MM.1S (cell line): ENCODE measurements at regions not wholly inside any gene's neighbourhood (a gene's known extent, or its start where the extent isn't known, plus 50 kb on each side); places are given as distances from the start of the nearest gene placed in this dataset.

Experiments used
- DNase-seq: peaks from one replicate; pipeline ENCODE4 v3.0.0-alpha.2; 2015
- H2AFZ ChIP-seq: fragments of 300-600 bp; sonication (generic); 2 replicates; pipeline ENCODE4 v1.6.0; 2016; ENCODE audit warnings: antibody characterized with exemption, low read length
- H3F3A ChIP-seq: fragments of 300-600 bp; sonication (generic); 2 replicates; pipeline ENCODE4 v1.6.1; 2016; ENCODE audit warnings: mild to moderate bottlenecking, antibody characterized with exemption, low read length, moderate library complexity, mixed read lengths; ENCODE audit not compliant: insufficient read depth
- H3K27ac ChIP-seq: fragments of 300-600 bp; sonication (generic); 2 replicates; pipeline ENCODE4 v1.5.1; 2016; ENCODE audit warnings: mild to moderate bottlenecking, low read length
- H3K27me3 ChIP-seq: fragments of 300-600 bp; sonication (generic); replicated peaks from 2 replicates; pipeline ENCODE4 v1.6.0; 2016; ENCODE audit warnings: low read length; ENCODE audit not compliant: insufficient read depth
- H3K36me3 ChIP-seq: fragments of 300-600 bp; sonication (generic); replicated peaks from 2 replicates; pipeline ENCODE4 v1.6.1; 2016; ENCODE audit warnings: mild to moderate bottlenecking, low read length, mixed read lengths; ENCODE audit not compliant: insufficient read depth
- H3K4me1 ChIP-seq: fragments of 300-600 bp; sonication (generic); 2 replicates; pipeline ENCODE4 v1.6.1; 2016; ENCODE audit warnings: low read length, mixed read lengths
- H3K4me2 ChIP-seq: fragments of 300-600 bp; sonication (generic); 2 replicates; pipeline ENCODE4 v1.6.0; 2016; ENCODE audit warnings: low read depth, low read length
- H3K4me3 ChIP-seq: fragments of 300-600 bp; sonication (generic); 2 replicates; pipeline ENCODE4 v1.5.1; 2016; ENCODE audit warnings: low read length, mixed read lengths
- H3K79me2 ChIP-seq: fragments of 300-600 bp; sonication (generic); 2 replicates; pipeline ENCODE4 v1.6.1; 2016; ENCODE audit warnings: mixed run types, low read length, mixed read lengths
- H3K9ac ChIP-seq: fragments of 300-600 bp; sonication (generic); 2 replicates; pipeline ENCODE4 v1.6.1; 2016; ENCODE audit warnings: low read length, mixed read lengths
- H3K9me2 ChIP-seq: fragments of 300-600 bp; sonication (generic); replicated peaks from 2 replicates; pipeline ENCODE4 v1.6.1; 2016; ENCODE audit warnings: mild to moderate bottlenecking, low read length, mixed read lengths; ENCODE audit not compliant: insufficient read depth
- H3K9me3 ChIP-seq: fragments of 300-600 bp; sonication (generic); replicated peaks from 2 replicates; pipeline ENCODE4 v1.6.1; 2016; ENCODE audit warnings: mild to moderate bottlenecking, low read length, mixed read lengths; ENCODE audit not compliant: insufficient read depth
- H4K20me1 ChIP-seq: fragments of 300-600 bp; sonication (generic); 2 replicates; pipeline ENCODE4 v1.6.1; 2016; ENCODE audit warnings: mild to moderate bottlenecking, low read length, moderate library complexity, mixed read lengths; ENCODE audit not compliant: insufficient read depth
- EZH2 ChIP-seq: fragments of 300-600 bp; sonication (generic); optimal IDR thresholded peaks from 2 replicates; pipeline ENCODE3; 2017; ENCODE audit warnings: low read depth, mild to moderate bottlenecking, antibody characterized with exemption, low read length, mixed read lengths
- EZH2phosphoT487 ChIP-seq: fragments of 300-600 bp; sonication (generic); IDR thresholded peaks from 2 replicates; pipeline ENCODE4 v1.6.1; 2018; ENCODE audit warnings: antibody characterized with exemption, low read length
- TF ChIP-seq, protein P1 (sequence below): fragments of 300-600 bp; sonication (generic); IDR thresholded peaks from 2 replicates; pipeline ENCODE4 v1.5.1; 2016; ENCODE audit warnings: antibody characterized with exemption, low read length, mixed read lengths

DNA sequence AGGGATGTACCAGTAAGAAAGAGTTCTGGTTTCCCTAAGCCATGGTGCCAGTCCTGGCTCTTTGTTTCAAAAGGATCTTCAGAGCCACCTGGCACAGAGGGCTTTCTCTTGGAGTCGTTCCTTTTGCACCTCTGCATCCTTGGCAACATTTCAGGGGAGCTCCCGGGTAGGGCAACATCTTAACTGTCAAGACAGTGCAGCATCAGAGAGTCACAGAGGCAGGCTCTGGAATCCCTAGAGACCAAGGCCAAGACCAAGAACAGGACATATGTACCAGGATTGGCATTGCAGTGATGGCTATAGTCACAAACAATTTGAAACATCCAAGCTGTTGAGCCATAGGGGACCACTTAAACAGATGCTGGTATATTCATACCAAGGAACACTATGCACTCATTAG lies 129.4 kb upstream of the ADPGK start:
- TF ChIP-seq EZH2phosphoT487: no peak
- no peak for TF ChIP-seq EZH2
- TF ChIP-seq, protein P1, sequence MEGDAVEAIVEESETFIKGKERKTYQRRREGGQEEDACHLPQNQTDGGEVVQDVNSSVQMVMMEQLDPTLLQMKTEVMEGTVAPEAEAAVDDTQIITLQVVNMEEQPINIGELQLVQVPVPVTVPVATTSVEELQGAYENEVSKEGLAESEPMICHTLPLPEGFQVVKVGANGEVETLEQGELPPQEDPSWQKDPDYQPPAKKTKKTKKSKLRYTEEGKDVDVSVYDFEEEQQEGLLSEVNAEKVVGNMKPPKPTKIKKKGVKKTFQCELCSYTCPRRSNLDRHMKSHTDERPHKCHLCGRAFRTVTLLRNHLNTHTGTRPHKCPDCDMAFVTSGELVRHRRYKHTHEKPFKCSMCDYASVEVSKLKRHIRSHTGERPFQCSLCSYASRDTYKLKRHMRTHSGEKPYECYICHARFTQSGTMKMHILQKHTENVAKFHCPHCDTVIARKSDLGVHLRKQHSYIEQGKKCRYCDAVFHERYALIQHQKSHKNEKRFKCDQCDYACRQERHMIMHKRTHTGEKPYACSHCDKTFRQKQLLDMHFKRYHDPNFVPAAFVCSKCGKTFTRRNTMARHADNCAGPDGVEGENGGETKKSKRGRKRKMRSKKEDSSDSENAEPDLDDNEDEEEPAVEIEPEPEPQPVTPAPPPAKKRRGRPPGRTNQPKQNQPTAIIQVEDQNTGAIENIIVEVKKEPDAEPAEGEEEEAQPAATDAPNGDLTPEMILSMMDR: no peak
- Histone ChIP-seq H2AFZ (no peak overlapping the region), H3K9me3 (no peaks in the 10 kb centered on the region), H3K27ac (no peak overlapping the region), H3K9me2 (no peaks in the 10 kb centered on the region), H3K27me3 (no peaks in the 10 kb centered on the region), H3K4me1 (no peaks in the 10 kb centered on the region), H3K79me2 (no peaks in the 10 kb centered on the region), H3K4me3 (no peak overlapping the region), H3F3A (no peaks in the 10 kb centered on the region), H4K20me1 (no peaks in the 10 kb centered on the region), H3K9ac (no peak overlapping the region), H3K36me3 (no peaks in the 10 kb centered on the region), H3K4me2 (no peak overlapping the region)
- no peak for DNase-seq

DNA sequence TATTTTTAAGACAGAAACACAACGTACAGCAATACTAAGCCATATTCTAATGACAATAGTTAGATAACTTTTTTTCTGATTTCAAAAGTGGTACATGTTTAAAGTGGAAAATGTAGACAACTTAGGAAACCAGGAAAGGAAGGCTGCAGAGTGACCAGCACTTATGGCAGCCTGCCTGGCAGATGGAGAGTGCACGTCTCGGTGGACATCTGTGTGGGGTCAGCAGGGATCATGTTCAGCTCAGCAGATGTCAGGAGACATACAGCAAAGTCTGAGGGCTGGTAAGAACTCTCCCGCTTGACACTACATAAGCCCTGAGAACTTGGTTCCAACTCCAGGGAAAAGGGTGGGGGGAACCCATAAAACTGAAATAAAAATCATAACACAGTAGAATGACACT lies 128.6 kb upstream of the ADPGK start:
- Histone ChIP-seq H3K9me2 (no peaks in the 10 kb centered on the region), H3K36me3 (no peaks in the 10 kb centered on the region), H3K27ac (no peak overlapping the region), H3K4me2 (no peak overlapping the region), H2AFZ (no peak overlapping the region), H3K79me2 (no peaks in the 10 kb centered on the region), H3K9ac (no peak overlapping the region), H3K4me3 (no peak overlapping the region), H3F3A (no peaks in the 10 kb centered on the region), H3K4me1 (no peaks in the 10 kb centered on the region), H4K20me1 (no peaks in the 10 kb centered on the region), H3K27me3 (no peaks in the 10 kb centered on the region), H3K9me3 (no peaks in the 10 kb centered on the region)
- no peak for DNase-seq
- TF ChIP-seq EZH2 (no peak), EZH2phosphoT487 (no peak)
- TF ChIP-seq, protein P1: no peak

DNA sequence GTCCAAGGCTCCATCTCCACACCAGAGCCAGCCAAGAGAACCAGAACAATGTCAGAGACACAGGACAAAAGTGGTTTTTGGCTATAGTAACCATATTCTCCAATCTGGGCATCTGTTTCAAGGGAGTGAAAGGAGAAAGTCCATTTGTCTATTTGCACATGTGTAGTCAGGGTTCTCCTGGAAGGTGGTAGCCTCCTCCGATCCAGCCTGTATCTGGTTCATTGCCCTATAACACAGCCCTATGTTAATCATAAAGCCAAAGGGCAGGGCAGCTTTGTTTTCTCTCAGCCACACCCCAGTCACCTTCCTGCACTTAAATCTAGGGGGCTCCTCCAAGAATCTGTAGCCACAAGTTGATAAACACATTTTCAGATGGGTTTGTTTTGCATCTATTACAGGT lies 128.1 kb upstream of the ADPGK start:
- H3K27ac ChIP-seq: no peak overlapping the region
- H3K4me2 ChIP-seq: no peak overlapping the region
- no peaks in the 10 kb centered on the region for H4K20me1 ChIP-seq
- no peaks in the 10 kb centered on the region for H3F3A ChIP-seq
- H3K79me2 ChIP-seq: no peaks in the 10 kb centered on the region
- H3K4me3 ChIP-seq: no peak overlapping the region
- H3K4me1 ChIP-seq: no peaks in the 10 kb centered on the region
- no peaks in the 10 kb centered on the region for H3K27me3 ChIP-seq
- no peaks in the 10 kb centered on the region for H3K9me2 ChIP-seq
- H3K9me3 ChIP-seq: no peaks in the 10 kb centered on the region
- no peak for DNase-seq
- H2AFZ ChIP-seq: no peak overlapping the region
- TF ChIP-seq EZH2phosphoT487 (no peak), EZH2 (no peak)
- TF ChIP-seq, protein P1: no peak
- no peak overlapping the region for H3K9ac ChIP-seq
- no peaks in the 10 kb centered on the region for H3K36me3 ChIP-seq
